ENCODE measurements at regions not wholly inside any gene's neighbourhood (a gene's known extent, or its start where the extent isn't known, plus 50 kb on each side); places are given as distances from the start of the nearest gene placed in this dataset.

DNA sequence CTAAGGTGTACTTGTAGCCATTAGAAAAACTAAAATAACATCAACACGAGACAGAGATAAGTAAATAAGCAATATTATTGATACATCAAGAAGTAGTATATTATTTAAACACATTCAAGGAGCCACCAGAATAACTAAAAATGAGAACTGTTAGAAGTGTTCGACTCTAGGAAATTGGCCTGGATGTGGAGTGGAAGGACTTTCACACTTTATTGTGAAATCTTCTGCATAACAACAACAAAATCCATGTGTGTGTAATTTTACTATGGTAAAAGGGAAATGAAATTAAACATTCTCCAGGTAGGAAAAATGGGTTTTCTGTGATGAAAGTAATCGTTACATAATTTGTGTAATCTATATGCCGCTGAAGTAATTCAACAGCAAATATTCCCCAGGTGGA is 96.3 kb upstream of the RNF152 start:
- DNase-seq (ENCODE audit: low read depth in 2 of 3, low spot score in 2 of 3): no peak

DNA sequence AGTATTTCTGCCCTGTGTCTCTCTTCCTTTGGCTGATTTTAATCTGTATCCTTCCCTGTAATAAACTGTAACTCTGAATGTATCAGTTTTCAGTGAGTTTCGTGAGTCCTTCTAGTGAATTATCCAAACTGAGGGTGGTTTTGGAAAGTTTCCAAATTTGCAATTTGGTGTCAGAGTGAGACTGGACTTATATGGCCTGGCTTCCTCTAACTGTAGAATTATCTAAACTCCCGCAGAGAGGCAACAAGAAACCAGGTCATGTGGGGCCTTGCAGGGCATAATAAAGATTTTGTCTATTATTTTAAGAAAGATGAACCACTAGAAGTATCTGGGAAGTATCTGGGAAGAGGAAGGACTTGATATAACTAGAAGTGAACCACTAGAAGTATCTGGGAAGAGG is 95.3 kb upstream of the RNF152 start:
- DNase-seq (ENCODE audit: low read depth in 2 of 3, low spot score in 2 of 3): no peak

DNA sequence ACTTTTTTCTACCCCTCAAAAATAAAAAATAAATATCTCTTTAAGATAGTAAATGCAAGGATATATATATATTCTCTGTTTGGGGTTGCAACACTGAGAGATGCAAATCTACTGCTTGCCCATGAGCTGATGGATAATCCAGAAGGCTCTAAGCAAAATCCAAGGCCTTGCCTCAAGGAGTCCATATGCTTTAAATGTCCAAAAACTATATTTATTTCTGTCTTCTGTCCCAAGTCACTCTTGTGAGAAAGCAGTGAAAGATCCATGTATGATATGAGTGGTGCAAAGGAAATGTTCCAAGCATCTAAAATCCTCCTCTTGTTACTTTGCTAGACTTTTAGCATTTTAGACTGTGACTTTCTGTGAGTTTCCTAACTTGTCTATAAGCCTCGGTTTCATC is 92.9 kb upstream of the RNF152 start:
- DNase-seq (ENCODE audit: low read depth in 2 of 3, low spot score in 2 of 3): no peak

DNA sequence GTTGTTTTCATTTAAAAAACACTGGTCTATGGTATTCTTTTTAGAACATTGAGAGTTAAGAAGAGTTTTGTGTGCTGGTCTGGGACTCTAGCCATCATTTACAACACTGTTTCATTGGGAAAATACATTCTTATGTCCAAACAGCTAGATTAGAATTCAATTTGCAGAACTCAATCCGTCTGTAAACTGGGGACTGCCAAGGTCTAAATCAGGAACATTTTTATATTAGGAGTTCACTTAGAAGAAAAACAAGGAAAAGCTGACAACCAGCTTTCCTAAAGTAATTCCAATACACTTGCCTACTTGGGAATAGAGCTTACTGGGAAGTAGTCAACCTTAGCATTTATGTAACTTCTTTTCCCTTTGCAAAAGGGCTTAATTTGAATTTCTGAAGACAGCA is 91.5 kb upstream of the RNF152 start:
- DNase-seq (ENCODE audit: low read depth in 2 of 3, low spot score in 2 of 3): no peak

DNA sequence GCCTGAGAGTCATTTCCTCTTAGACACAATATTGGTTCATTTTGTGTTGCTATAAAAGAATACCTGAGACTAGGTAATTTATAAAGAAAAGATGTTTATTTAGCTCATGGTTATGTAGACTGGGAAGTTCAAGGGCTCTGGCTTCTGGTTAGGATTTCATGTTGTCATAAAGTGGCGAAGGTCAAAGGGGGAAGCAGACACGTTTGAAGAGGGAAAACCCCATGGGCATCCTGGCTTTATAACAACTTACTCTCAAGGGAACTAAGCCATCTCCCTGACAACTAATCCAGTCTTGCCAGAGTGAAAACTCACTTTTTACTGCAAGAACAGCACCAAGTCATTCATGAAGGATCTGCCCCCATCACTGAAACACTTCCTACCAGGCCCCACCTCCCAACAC is 89.7 kb upstream of the RNF152 start:
- no peak for DNase-seq (ENCODE audit: low read depth in 2 of 3, low spot score in 2 of 3)

DNA sequence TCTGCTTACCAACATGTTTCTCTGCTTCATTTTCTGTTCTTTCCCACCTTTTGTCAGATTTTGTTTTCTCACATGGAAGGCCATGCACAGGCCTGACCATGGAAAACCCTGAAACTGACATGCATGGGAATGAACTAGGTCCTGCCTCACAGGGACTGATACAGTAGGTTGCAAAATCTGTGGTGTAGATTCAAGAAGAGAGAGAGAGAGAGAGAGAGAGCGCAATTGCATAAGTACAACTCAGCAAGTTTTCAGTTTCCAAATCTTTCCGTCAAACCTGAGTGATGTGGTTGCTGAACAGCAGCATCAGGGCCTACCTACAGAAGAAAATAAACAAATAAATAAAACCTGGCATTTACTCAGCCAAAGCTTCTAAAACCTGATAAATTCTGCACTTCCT is 87.5 kb upstream of the RNF152 start:
- DNase-seq (ENCODE audit: low read depth in 2 of 3, low spot score in 2 of 3): no peak

DNA sequence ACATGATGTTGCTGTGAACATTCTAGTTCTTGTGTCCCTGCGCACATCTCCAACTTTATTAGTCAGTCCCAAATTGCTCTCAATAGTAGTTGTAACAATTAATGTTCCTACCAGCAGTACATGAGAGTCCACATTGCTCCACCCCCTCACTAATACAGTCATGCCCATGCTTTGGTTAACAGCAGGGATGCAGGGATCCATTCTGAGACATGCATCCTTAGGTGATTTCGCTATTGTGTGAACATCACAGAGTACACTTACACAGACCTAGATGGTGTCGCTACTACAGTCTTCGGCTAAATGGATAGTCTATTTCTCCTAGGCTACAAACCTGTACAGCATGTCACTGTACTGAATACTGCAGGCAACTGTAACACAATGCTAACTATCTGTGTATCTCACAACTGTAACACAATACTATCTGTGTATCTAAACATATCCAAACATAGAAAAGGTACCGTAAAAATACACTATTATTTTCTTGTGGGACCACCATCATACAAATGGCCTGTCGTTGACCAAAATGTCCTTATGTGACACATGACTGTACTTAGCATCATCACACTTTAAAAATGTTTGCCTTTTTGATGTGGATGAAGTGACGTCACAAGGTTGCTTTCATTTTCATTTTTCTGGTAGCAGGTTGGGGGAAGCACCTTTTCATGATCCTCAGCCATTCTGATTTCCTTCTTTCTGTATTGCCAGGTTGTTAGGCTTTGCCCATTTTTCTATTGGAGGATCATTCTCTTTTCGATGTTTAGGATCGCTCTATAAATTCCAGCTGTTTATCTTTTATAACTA is 82.9 kb upstream of the RNF152 start:
- peak in 2 of 3 donors; percentile 11 to 41 for DNase-seq (ENCODE audit: low read depth in 2 of 3, low spot score in 2 of 3)

DNA sequence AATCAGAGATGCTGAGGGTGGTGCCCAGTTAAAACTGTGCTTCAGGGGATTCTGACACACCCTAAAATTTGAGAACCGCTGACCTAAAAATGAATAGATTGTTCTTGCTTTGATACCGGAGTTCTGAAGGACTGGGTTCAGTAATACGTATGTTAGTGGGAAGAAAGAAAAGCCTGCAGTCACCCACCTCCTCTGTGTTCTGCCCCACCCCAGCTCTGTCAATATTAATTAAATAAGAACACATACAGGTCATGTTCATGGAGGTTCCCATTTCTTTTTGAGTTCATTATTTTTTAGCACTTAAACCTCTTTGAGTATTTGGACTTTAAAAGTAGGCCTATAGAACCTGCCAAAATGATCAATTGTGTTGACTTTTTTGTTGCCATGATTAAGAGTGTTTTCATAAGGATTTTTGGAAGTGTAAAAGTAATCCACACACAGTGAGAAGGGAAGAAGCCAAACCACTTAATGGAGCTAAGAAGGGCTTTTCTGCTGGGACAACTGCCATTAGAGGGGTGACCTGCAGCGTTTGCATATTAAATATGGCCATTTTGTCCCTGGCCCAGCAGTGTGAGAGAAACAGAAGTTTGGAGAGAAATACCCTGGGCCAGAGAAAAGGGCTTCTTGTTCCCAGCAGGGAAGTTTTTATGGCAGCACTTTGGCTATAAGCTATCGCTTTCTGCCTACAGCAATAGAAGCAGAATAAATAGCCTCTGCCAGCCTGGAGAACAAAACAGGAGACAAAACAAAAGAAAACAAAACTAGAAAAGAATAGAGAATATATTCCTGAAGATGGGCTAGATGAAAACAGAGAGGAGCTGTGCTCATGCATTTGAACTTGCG is 80.7 kb upstream of the RNF152 start:
- no peak for DNase-seq (ENCODE audit: low read depth in 2 of 3, low spot score in 2 of 3)

DNA sequence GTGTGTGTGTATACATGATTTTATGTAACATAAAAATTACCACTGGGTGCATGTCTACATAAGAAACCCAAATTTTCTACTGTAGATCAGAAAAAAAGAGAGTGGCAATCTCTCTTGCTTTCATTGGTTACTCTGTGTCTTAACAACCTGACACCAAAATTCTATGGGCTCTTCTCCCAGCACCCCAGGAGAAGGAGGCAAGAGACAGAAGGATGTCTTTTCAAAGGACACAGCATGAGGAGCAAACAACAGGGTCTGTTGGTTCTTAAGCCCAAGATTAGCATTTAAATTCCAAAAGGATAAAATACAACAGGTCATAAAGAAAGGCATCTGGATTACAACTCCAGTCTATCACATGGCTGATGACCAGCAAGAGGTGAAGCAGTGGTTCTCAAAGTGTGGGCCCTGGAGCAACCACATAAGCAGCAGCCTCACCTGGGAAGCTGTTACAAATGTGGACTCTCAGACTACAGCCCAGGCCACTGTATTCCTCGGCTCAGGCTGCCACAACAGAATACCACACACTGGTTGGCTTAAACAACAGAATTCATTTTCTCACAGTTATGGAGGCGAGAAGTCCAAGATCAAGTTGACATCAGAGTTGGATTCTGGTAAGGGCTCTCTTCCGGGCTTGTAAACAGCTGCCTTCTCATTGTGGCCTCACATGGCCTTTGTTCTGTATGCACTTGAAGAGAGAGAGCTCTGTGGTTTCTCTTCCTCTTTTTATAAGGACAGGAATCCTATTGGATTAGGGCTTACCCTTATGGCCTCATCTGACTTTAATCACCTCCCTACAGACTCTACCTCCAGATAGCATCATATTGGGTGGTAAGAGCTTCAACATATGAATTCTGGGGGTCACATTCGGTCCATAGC is 79.8 kb upstream of the RNF152 start:
- DNase-seq (ENCODE audit: low read depth in 2 of 3, low spot score in 2 of 3): peak in 1 of 3 donors; percentile 31

DNA sequence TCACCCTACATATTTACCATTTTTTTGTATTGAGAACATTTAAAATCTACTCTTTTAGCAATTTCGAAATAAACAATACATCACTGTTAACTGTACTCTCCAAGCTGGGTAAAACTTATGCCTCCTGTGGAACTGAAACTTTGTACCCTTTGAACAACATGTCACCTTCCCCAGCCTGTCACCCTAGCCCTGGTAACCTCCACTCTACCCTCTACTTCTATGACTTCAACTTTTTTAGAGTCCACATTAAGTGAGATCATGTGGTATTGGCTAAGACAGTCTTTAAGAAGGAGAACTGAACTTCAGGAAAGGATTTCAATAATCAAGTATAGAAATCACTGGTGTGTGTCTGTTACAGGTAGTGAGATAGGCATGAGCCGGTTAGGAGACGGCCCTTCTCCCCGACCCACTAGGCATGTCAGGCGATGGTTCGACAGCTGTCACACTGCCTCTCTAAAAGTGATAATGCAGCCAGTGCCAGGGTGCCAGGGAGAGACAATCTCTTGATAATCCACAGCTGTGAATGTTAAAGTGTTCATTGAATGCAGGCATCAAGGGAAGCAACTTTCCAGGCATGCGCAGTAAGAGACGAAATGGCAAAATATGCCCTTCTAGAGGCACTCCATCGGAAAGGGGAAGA is 74.6 kb upstream of the RNF152 start:
- DNase-seq (ENCODE audit: low read depth in 2 of 3, low spot score in 2 of 3): no peak

DNA sequence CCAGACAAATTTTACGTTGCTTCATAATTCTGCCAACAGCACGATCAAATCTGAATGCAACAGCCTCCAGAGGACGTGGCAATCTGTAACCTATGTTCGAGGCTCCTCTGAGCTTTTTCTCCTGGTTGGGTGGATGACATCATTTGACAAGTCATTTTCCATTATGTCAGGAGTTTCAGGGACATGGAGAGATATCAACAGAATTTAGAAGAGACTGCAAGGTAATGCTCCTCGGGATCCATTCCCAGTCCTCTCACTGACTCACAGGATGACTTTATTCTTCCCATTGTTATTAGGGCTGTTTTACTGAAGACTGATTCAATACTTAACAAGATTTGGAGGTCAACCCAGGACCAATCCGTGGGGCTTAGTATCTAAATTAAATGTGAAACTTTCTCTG is 72.5 kb upstream of the RNF152 start:
- no peak for DNase-seq (ENCODE audit: low read depth in 2 of 3, low spot score in 2 of 3)

DNA sequence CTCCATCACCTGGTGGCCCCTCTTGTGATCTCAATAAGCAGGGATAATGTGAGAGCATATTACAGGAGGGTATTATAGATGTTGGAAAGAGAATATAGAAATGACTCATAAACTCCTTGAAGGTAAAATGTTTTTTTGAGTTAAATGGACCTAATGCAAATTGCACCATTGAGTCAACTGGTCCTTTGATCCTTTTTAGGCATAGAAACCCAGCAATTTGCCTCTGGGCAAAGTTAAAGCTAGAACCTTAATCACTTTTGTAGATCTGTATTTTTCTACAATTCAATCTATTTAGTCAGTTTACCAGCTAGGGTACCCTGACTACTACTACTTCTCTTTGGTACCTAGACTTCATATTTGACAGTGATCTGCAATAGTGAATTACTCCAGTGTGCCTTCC is 71.8 kb upstream of the RNF152 start:
- DNase-seq (ENCODE audit: low read depth in 2 of 3, low spot score in 2 of 3): no peak

DNA sequence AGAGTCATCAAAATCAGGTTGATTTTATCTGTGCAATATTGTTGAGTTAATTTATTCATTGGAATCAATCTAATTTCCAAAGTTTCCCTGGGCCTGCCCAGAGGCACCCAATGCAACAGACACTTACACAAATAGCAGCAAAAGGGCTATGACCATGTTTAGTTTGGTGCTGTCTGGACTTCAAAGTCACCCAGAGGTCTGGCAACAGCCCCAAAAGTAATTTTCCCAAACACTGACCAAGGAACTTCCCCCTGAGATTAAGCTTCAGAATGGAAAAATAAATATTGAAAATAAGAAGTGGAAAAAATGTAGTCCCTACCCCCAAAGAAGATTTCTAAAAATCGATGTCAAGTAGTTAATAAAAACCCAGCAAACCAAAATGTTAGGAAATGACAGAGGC is 70.9 kb upstream of the RNF152 start:
- no peak for DNase-seq (ENCODE audit: low read depth in 2 of 3, low spot score in 2 of 3)

DNA sequence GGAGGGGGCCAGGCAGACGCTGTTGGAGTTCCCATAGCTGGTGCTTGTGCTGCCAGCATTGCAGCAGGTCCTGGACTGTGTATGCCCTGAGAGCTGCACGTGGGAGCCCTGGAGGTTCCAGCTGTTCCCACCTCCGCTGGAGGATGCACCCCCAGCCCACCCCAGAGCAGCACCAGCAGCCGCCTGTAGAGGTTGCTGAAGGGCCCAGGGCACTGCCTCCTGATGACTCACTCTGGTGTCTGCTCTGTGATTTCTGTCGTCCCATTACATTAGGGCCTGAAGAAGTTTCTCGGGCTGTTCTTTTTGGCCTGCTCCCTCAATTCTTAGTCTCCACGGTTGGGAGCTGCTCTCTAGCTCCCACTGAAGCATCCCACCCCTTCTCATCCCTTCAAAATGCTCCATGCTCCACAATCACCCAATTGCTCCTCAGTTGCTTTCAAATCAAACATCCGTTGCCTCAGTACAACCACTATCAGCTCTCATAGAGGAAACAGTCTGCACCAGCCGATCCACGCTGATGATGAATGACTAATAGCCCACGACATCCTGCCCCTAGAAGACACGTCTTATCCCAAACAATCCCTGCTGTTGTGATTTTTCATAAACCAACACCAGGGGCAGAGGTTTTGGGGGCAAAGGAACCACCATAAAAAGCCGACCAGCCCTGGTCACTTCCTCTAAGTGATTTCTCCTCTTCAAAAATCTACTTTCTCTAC is 65.2 kb upstream of the RNF152 start:
- DNase-seq (ENCODE audit: low read depth in 2 of 3, low spot score in 2 of 3): no peak

DNA sequence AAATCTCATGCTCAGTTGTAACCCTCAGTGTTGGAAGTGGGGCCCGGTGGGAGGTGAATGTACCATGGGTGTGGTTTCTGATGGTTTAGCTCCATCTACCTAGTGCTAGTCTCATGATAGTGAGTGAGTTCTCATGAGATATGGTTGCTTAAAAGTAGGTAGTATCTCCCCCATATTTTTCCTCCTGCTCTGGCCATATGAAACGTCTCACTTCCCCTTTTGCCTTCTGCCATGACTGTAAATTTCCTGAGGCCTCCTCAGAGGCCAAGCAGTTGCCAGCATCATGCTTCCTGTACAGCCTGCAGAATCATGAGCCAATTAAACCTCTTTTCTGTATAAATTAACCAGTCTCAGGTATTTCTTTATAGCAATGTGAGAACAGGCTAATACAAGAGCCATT is 62.8 kb upstream of the RNF152 start:
- DNase-seq (ENCODE audit: low read depth in 2 of 3, low spot score in 2 of 3): no peak

DNA sequence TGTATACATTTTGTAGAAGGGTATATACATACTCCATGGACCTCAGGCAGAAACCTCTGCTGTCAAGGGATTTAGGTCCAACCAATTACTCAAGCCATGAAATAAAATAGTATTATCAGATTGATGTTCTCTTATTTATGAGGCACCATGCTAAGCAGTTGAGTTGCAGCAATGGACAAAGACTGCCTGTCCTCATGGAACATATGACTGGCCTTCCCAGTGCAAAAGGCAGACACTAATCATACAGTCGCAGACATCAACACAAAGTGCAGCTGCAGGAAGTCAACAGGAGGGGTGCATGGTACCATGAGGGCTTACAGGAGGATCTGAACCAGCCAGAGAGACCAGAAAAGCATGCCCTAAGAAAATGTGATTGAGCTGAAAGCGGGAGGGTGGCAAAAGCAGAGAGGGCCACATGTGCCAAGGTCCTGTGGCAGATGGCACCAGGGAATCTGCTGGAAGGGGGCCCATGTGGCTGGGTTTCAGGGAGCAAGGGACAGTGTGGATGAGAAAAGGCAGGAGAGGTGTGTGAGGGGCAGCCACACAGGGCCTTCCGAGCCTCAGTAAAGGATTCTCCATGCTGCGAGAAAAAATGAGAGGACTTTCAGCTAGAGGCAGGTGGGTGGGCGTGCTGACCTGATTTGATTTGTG is 61.4 kb upstream of the RNF152 start:
- no peak for DNase-seq (ENCODE audit: low read depth in 2 of 3, low spot score in 2 of 3)

DNA sequence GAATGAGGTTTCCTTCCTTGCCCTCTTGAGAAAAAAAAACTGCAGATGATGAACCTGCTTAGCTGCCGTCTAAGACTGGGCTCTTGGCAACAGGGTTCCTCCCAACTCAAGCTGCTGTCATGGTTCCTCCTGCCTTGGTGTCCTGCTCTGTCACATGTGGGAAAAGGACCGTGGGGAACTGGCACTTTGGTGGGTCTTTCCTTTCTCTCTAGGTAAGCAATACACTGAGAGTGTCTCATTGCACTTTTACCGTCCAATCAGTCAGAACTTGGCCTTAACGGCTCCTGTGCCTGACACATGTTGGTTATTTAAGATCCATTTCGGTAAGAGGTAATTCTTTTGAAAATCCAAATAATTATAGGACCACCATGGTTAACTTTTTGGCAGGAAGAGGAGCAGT is 60.8 kb upstream of the RNF152 start:
- no peak for DNase-seq (ENCODE audit: low read depth in 2 of 3, low spot score in 2 of 3)

DNA sequence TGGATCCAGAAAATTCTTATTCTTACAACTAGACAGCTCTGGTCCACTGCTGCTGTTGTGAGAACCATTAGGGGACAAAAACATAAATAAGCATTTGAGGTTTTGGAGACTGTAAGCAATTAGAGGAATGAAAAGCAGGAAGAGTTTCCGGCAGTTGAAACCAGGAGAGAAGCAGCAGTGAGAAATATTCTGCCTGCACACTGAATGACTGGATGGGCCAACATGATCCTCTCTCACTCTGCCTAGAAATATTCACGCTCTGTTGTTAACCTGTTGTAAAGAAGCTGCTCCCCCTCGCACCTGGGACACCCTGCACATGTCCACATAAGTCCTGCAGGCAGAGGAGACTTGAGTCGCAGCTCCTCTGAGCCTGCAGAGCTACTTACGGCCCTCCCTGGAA is 60.4 kb upstream of the RNF152 start:
- DNase-seq (ENCODE audit: low read depth in 2 of 3, low spot score in 2 of 3): no peak

DNA sequence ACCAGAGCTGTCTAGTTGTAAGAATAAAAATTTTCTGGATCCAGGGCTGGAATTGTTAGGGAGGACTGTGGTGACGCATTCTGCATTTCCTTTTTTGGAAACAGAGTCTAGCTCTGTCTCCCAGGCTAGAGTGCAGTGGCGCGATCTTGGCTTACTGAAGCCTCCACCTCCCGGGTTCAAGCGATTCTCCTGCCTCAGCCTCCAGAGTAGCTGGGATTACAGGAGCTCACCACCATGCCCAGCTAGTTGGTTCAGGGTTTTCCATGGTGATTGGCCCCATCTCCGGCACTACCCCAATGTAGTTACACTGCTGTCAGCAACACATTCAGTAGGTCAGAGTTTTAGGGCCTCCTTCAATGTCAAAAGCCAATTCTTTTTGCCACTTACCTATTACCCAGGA is 58.6 kb upstream of the RNF152 start:
- no peak for DNase-seq (ENCODE audit: low read depth in 2 of 3, low spot score in 2 of 3)

DNA sequence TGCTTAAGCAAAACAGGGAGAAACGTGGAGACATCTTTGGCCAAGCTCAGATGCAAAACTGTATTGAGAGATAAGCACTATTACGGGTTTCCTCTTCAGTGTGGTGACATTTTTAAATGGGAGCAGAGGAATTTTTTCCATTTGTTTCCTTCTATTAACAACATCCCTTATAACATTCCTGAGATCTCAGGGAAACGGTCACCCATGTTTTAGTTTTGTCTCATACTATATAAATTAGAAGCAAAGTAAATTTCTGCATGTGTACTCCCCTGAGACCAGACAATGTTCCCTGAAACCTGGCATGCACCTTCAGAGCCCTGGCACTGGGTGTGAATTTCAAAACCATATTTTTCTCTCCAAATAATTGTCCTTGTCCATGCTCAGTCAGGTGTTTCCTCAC is 57.6 kb upstream of the RNF152 start:
- no peak for DNase-seq (ENCODE audit: low read depth in 2 of 3, low spot score in 2 of 3)

All from hematopoietic multipotent progenitor cell (in vitro differentiated cells).